Stimulated activated CD8-positive, alpha-beta memory T cell treated with anti-CD3 and anti-CD28 coated beads, Interleukin-12 subunit alpha, Interleukin-12 subunit beta, amount 100 ng/mL, for 24 hours (primary cell): ENCODE measurements at regions not wholly inside any gene's neighbourhood (a gene's known extent, or its start where the extent isn't known, plus 50 kb on each side); places are given as distances from the start of the nearest gene placed in this dataset.

Experiments used
- DNase-seq: peaks from one replicate; pipeline ENCODE4 v3.0.0-alpha.2; 2020; ENCODE audit errors: extremely low read depth

DNA sequence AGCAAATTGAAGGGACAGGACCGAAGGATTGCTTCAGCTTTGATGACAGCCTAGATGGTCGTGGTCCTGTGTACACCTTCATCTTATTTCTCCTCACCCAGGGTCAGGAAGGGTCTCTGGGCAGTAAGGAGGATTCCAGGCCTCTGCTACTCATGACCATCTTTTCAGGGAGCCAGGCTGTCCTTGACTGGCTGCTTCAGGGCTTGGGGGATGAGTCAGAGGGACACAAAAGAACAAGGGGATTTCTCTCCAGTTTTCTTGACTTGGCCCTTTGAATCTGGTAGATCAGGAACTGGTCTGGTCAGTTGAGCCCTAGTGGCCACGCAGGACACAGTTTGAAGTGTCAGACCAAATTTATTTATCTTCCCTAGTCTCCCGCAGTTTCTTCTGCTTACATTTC is 402.1 kb upstream of the CHD6 start:
- no peak for DNase-seq

DNA sequence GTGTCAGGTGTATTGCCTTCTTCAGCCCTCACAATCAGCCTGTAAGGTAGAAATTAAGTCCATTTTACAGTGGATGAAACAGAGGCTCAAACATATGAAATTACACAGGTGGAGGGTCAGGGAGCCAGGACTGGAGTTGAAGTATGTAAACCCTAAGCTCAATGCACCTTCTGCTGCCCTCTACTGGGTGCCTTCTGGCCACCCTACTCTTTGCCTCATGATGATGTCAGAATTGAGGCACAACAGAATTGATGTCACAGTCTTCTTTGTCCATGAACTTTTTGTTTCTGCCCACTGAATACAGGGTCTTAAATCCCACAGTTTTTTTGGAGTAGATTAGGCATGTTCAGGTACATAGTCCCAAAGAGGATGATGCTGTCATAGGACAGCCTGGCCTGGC is 400.8 kb upstream of the CHD6 start:
- DNase-seq = no peak

DNA sequence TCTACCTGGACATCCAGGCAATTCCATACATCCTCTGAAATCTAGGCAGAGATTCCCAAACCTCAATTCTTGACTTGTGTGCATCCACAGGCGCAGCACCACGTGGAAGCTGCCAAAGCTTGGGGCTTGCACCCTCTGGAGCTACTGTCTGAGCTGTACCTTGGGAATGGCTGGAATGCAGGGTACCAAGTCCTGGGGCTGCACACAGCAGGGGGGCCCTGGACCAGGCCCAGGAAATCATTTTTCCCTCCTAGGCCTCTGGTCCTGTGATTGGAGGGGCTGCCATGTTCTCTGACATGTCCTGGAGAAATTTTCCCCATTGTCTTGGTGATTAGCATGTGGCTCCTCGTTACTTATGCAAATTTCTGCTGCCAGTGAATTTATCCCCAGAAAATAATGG is 391.9 kb upstream of the CHD6 start:
- no peak for DNase-seq

DNA sequence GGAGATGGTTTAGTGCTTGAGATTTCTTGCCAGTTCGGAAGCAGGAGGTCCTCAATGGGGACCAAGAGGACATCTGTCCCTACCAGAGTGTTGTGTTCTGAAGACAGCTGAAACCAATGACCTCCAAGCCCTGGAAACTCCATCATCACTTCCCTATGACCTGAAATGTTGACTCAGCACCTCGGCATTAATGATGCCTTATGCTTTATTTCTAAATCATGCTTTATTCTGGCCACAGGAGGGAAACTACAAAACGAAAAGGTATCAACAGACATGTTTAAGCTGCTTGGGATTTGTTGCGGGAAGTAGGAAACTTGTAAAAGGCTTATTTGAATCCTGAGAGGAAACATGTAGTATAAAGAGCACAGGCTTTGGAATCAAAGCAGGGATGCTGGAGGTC is 389.1 kb upstream of the CHD6 start:
- DNase-seq = no peak

DNA sequence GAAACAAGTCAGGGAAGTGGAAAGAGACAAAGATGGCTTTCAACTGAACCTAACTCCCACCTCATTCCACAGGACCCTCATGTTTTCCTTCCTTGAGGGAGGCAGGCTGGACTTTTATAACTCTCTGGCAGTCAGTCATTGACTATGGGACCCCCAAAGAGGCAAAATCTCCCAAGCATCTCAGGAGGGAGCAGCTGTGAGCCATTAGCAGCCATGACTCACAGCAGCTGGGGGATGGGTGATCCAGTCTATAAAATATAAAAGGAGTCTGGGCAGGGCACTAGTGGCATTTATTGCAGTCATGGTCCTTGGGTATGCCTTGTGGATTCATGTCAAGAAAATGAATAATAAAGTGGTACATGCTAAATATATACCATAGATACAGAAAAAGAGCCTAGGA is 387.0 kb upstream of the CHD6 start:
- DNase-seq = no peak

DNA sequence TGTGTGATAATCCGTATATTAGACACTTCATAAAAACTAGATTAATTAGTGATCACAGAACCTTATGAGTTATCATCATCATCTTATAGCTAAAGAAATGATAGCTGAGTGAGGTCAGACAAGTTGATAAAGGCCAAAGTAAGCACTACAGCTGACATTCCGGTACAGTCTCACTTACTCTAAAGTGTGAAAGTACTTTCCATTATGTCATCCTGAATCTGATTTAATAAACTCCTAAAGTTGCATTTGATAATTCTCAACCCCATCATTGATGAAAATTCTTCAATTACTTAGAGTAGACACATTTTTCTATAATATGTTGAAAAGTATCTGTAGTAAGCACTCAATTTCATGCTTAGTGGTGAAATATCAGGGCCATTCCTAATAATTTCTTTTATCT is 385.2 kb upstream of the CHD6 start:
- no peak for DNase-seq

DNA sequence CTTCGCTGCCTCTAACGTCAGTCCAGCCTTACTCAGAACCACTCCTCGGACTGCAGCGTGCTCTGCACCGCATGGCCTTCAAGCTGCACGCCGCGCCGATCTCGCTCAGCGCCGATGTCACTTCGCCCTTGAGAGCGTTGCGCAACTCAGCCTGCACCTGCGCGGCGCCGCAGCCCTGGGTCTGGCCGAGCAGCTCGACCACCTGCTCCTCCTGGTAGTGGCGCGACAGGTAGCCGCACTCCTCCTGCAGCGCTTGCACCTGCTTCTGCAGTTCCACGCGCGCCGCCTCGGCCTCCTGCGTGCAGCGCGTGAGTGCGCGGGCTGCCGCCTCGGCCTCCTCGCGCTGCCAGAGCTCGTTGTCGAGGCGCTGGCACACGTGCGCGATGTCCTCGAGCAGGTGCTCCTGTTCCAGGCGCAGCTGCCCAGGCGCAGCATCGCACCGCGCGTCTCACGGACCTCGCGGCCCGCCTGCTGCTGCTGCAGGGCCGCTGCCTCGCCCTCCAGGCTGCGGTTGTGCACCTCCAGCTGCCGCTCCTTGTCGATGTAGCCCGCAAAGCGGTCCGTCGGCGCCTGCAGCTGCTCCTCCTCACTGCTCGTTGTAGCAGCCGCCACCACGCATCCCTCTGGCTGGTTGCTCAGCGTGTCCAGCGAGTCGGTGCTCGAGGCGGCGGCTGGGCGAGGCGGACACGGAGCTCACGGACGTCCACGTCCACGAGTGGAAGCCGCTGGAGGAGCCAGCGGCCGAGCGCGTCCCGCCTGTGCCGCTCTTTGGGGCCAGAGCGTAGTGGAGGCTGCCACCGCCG is 380.6 kb upstream of the CHD6 start:
- no peak for DNase-seq

DNA sequence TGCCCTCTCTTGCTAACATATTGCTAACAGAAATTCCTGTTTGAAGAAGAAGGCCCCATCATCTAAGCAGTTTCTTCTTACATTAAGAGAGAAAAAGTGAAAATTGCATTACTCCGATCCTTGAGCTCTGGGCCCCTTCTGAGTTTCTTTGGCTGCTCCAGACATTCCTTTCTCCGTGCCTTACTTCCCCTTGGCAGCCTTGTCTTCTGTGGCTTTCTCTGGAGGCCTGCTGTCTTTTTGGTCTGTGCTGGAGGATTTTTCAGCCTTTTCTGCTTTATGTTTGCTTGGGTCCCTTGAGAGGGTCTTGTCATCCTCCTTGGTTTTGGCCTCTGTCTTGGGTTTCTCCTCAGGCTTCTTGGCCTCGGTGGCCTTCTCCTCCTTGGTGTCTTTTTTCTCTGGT is 378.8 kb upstream of the CHD6 start:
- DNase-seq = no peak

DNA sequence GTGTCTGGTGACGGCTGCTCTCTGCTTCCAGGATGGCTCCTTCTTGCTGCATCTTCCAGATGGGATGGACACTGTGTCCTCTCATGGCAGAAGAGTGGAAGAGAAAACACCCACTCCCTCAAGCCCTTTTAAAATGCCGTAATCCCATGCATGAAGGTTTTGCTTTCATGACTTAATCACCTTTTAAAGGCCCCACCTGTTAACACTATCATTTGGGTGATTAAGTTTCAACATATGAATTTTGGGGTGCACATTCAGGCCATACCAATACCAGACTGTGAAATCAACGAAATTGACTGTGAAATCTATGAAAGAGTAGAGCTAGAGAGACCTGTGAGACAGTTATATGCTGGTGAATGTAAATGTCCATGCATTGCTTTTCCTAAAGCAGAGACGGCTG is 374.3 kb upstream of the CHD6 start:
- no peak for DNase-seq

DNA sequence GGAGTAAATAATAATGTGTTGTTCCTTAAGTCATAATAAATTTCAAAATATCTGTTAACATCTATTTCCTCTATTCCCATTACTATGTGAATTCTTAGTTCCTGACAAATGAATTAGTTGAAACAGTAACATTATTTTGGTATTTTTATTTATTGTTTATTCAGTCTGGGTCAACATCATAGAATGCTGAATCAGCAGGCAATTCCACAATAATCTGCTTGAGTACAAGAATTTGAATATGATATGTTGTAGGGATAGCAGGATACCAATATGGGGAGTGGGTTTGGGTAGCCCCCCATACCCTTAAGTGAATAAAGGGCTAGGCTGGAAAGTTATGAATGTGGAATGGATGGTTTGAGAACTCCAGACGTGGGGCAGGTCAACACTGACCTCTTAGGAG is 373.2 kb upstream of the CHD6 start:
- no peak for DNase-seq

DNA sequence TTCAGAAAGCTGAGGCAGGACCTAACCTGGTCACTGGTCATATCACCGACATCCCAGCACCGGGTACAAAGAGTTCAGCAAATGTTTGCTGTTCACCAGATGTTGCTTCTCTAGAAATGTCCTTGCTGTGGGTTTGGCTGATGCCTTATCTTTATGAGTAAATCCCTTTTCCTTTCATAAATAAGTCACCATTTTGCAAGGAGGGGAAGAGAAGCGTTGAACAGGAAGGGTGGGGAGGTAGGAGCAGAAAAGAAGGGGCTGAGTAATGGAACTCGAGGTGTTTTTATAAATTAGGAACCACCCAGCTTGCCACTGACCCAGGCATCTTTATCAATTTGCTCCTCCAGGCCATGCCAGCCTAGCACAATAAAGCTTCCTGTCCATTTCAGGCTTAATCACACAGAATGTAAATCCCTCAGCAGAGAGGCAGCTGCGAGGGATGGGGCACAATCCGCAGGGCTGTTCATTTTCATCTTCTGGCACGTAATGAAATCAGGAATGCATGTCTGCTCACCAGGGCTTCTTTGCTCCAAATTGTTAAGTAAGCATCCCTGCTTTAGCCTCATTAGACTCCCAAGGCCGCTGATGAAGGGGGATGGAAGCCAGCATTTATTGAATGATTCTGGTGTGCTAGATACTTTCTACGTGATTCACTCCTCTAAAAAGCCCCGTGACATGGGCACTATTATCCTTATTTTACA is 371.9 kb upstream of the CHD6 start:
- DNase-seq = no peak

DNA sequence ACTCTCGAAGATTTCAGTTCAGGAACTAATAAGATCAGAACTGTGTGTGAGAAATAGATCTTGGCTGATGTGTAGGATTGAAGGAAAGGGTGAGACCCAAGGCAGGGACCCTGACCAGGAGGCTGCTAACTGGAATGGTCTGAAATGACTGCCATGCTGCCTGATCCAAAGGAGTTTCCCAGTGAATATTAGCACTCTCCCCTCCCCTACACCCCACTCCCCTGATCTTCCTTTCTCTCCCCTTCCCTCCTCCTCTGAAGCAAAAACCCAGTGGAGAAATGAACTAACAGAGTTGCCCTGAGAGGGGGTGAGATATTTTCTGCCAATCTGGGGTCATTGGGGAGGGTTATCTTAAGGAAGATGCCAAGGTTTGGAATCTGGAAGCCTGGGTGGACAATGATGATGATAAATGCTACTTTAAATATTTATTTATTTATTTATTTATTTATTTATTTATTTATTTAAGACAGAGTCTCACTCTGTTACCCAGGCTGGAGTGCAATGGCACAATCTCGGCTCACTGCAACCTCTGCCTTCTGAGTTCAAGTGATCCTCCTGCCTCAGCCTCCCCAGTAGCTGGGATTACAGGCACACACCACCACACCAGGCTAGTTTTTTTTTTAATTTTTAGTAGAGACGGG is 371.0 kb upstream of the CHD6 start:
- no peak for DNase-seq

DNA sequence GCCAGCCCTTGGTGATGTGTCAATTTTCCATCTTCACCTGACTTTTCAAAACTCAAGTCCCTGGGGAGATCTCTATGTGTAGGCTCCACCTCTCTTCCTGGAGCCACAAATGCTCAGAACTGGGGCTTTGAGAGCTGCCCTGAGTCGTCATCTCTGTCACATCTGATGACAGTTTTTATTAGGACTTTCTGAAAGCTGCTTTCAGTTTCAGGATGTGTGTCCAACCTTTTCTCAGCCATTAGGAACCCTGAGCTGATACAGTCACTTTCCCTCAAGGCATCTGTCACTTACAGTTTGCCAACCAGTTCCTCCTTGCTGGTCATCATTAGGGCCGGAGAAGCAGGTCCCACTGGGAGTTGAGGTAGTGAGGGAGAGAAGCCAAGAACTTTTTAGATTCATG is 365.9 kb upstream of the CHD6 start:
- no peak for DNase-seq

DNA sequence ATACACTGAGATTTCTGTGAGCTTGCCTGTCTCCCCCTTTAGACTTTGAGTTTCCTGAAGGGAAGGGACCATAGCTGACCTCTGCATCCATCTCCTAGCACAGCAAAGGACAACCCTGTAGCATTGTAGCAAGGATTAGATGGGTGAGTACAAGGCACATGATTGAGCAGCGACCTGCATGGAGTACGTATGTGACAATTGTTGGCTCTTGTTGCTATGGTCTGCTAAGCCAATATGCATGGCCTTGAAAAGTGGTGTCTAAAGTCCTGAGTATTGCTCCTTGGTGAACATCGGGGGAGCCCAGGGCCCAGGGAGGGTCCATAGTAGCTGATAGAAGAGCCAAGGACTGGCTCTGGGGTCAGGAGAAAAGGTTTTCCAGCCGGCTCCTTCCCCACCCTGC is 365.0 kb upstream of the CHD6 start:
- no peak for DNase-seq

DNA sequence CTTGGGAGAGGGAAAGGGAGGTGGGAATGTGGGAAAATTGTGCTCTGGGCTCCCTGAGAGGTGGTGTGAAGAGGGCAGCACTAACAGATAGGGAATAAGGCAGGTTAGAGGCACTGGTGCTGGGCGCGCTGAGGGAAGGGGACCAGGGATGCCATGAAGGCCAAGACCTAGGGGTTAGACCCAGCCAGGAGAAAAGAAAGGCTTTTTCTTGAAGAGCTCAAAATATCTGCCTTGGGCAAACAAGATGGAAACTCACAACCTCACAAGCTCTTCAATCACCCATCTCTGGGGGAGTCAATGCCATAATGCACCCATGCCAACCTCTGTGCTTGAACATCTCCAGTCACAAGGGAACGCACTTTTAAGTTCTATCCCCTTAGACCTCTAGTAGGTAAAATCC is 363.6 kb upstream of the CHD6 start:
- DNase-seq = no peak

DNA sequence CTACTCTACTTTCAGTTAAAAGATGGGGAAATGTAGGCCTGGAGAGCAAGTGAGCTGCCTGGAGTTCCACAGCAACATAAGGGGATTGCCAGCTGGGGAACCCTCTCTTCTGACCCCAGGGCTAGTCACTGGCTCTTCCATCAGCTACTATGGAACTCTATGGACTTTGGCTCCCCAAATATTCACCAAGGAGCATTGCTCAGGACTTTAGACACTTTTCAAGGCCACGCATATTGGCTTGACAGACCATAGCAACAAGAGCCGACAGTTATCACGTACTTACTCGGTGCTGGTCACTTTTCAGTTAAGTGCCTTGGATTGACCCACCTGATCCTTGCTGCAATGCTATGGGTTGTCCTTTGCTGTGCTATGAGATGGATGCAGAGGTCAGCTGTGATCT is 360.7 kb upstream of the CHD6 start:
- DNase-seq = no peak

DNA sequence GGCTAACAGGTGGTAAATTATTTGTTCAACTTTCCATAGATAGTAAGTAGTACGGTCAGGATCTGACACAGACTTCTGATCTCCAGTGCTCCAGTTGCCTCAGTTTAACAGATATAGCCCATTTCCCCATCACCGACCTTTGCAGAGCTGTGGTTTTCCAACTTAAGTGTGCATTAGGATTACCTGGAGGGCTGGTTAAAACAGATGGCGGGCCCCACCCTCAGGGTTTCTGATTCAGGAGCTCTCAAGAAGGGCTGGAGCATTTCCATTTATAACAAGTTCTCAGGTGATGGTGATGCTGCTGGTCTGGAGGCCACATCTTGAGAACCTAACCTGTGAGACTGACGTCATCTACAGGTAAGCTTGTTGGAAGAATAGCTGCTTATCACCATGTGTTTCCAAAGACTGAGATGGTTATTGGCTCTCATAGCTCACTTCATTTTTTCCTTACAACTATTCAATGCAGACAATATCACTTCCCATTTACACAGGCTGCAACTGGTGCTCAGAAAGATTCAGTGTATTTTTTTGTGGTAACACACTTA is 360.1 kb upstream of the CHD6 start:
- DNase-seq = no peak

DNA sequence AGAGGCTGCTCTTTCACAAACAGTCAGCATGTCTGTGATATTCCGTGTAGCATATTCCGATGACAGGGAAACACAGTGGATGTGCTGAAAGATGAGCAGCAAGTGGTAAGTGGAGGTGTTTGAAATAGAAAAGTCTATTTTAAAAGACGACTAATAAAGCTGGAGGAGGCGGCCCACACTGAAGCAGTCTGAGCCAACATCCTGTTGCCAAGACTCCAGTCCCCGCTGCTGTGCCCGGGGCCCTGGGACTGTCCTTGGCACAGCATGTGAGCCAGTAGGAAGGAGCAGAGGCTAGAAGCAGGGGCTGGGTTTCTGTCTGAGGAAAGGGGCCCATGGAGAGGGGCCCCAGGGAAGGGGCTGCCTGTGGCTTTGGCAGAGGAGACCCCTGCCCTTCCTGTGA is 351.5 kb upstream of the CHD6 start:
- DNase-seq = no peak

DNA sequence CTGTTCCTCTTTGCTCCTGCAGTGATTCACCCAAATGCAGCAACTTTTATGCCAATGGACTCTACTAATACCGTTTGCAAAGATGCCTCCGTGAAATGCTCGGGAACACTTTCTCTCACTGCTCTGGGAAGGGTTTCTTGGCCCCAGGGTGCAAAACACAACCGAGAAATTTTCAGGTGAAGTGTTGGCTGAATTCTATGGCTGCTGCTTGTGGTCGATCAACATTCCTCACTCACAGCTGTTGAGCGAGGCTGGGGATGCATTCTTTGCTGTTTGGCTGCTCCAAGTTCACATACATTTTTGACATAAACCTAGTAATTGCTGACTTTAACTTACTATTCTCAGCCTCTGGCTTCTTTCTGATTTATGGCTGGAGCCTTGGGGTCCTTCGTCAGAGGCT is 342.0 kb upstream of the CHD6 start:
- no peak for DNase-seq

DNA sequence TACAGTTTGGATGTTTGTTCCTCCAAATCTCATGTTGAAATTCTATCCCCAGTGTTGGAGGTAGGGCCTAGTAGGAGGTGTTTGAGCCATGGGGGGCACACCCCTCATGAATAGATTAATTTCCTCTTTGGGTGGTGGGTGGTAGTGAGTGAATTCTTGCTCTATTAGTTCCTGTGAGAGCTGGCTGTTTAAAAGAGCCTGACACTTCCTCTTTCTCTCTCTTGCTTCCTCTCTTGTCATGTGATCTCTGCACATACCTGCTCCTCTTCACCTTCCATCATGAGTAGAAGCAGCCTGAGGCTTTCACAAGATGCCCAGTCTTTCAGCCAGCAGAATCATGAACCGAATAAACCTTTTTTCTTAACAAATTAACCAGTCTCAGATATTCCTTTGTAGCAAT is 340.2 kb upstream of the CHD6 start:
- no peak for DNase-seq

DNA sequence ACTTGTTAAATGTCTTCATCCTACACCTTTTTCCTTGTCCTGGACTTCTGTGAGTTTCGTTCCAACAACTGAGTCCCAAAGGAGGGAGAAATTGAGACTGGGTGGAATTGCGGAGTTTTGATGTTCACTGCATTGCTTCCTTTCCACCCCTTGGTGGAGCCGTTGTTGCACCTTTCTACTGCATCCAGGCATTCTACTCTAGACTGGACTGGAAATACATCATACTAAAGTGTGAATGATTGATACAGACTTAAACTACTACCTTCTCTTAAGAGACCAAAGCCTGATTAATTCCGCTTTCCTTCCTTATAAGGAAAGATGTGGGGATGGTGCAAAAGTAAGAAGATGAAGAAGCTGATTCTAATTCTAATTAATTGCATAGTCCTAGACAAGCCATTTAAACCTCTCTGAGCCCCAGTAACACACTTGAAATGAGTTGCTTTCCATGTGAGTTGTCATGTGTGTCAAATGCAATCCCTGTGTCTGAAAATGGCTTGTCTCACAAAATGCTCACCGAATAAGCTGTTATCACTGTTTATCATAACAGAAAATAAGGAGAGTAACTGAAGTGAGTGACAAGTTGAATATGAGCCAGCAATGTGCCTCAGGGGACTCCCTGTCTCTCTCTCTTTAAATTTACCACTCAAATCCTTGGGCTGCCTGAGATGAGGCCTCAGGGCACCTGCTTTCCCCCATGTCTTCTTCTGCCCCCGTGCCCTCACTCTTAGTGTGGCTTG is 338.3 kb upstream of the CHD6 start:
- DNase-seq = no peak

DNA sequence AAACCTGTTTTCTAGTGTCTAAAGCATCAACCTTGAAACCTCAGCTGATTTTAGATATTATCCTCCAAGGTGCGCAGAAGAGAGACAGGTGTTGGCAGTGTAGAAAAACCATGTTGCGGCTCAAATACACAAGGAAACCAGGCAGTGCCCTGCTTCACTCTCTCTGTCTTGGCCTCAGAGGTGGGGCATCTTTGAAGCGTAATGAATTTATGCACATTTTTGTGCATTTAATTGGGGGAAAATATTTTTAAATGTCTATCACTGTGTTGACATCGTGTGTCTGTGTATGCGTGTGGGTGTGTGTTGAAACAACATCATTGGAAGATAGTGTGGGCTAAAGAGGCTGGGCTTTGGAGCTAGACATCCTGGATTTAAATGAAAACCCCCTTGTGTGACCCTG is 334.0 kb upstream of the CHD6 start:
- DNase-seq = no peak
